Hematopoietic multipotent progenitor cell treated with erythropoietin and hydrocortisone succinate and interleukin-3 and kit ligand, for 4 days (in vitro differentiated cells): ENCODE measurements at regions not wholly inside any gene's neighbourhood (a gene's known extent, or its start where the extent isn't known, plus 50 kb on each side); places are given as distances from the start of the nearest gene placed in this dataset.
"Not testable (repeated sequence)": the region's sequence is repeated elsewhere in the genome, so short reads cannot be mapped to it uniquely, and the experiment has no call there.

Experiments
- DNase-seq: peaks from one replicate; pipeline ENCODE4 v3.0.0-alpha.2; 2015

- peak; percentile 67 for DNase-seq
Measured at GRCh38 chr5:96483878-96484277, 50.8 kb upstream of the PCSK1 start.

- DNase-seq, result no peak
Measured at GRCh38 chr5:96487859-96488258, 54.8 kb upstream of the PCSK1 start.

GRCh38 chr5:96489532-96489931, 56.5 kb upstream of the PCSK1 start:
- peak; percentile 2 for DNase-seq

GRCh38 chr5:96492459-96493047, 59.5 kb upstream of the PCSK1 start:
- DNase-seq, result no peak

- DNase-seq, result no peak
Measured at GRCh38 chr5:96493219-96493790, 60.3 kb upstream of the PCSK1 start.

GRCh38 chr5:96495412-96495811, 62.4 kb upstream of the PCSK1 start:
- DNase-seq, result not testable (repeated sequence)

GRCh38 chr5:96497027-96497426, 64.0 kb upstream of the PCSK1 start:
- not testable (repeated sequence) for DNase-seq

GRCh38 chr5:96499753-96500345, 66.8 kb upstream of the PCSK1 start:
- no peak for DNase-seq

- DNase-seq, result no peak
Measured at GRCh38 chr5:96501991-96502646, 69.1 kb upstream of the PCSK1 start.

GRCh38 chr5:96503501-96504236, 70.6 kb upstream of the PCSK1 start:
- DNase-seq, result no peak

GRCh38 chr5:96506376-96506775, 73.3 kb upstream of the PCSK1 start:
- no peak for DNase-seq

- DNase-seq, result no peak
Measured at GRCh38 chr5:96506866-96507527, 73.9 kb upstream of the PCSK1 start.

- no peak for DNase-seq
Measured at GRCh38 chr5:96509316-96509715, 76.3 kb upstream of the PCSK1 start.

GRCh38 chr5:96509721-96510350, 76.8 kb upstream of the PCSK1 start:
- no peak for DNase-seq

- DNase-seq, result no peak
Measured at GRCh38 chr5:96516631-96517071, 83.6 kb upstream of the PCSK1 start.

- DNase-seq, result no peak
Measured at GRCh38 chr5:96517295-96517694, 84.2 kb upstream of the PCSK1 start.

GRCh38 chr5:96520345-96520744, 87.3 kb upstream of the PCSK1 start:
- DNase-seq, result no peak

- no peak for DNase-seq
Measured at GRCh38 chr5:96522635-96523355, 89.7 kb upstream of the PCSK1 start.

GRCh38 chr5:96527768-96528661, 95.0 kb upstream of the PCSK1 start:
- no peak for DNase-seq

GRCh38 chr5:96528826-96529474, 95.9 kb upstream of the PCSK1 start:
- no peak for DNase-seq
